Trophoblast cell (in vitro differentiated cells and primary cell): ENCODE measurements at regions not wholly inside any gene's neighbourhood (a gene's known extent, or its start where the extent isn't known, plus 50 kb on each side); places are given as distances from the start of the nearest gene placed in this dataset.

Source experiments
- DNase-seq, 2 donors: peaks; one replicate each; pipeline ENCODE4 v3.0.0-alpha.2; 2016
- H2AFZ ChIP-seq: 2 replicates; pipeline ENCODE4 v1.6.1; 2013; ENCODE audit warnings: low read length, moderate library complexity, mild to moderate bottlenecking; ENCODE audit not compliant: insufficient read depth, poor library complexity
- H2AK5ac ChIP-seq: 2 replicates; pipeline ENCODE4 v1.6.1; 2013; ENCODE audit warnings: mild to moderate bottlenecking, low read length
- H2BK120ac ChIP-seq: 2 replicates; pipeline ENCODE4 v1.6.1; 2013; ENCODE audit warnings: low read length, mild to moderate bottlenecking, moderate library complexity; ENCODE audit not compliant: insufficient read depth, poor library complexity
- H2BK12ac ChIP-seq: 2 replicates; pipeline ENCODE4 v1.6.1; 2013; ENCODE audit warnings: mild to moderate bottlenecking, low read length, moderate library complexity
- H2BK5ac ChIP-seq: 2 replicates; pipeline ENCODE4 v1.6.1; 2013; ENCODE audit warnings: low read length, low read depth, moderate library complexity, mild to moderate bottlenecking; ENCODE audit not compliant: poor library complexity
- H3K14ac ChIP-seq: 2 replicates; pipeline ENCODE4 v1.6.1; 2013; ENCODE audit warnings: mild to moderate bottlenecking, low read length
- H3K18ac ChIP-seq: 2 replicates; pipeline ENCODE4 v1.6.1; 2013; ENCODE audit warnings: mild to moderate bottlenecking, low read length
- H3K23ac ChIP-seq: 2 replicates; pipeline ENCODE4 v1.6.1; 2013; ENCODE audit warnings: low read length
- H3K27ac ChIP-seq: 2 replicates; pipeline ENCODE4 v1.5.1; 2013; ENCODE audit warnings: low read depth, mild to moderate bottlenecking, inconsistent platforms, low read length, moderate library complexity
- H3K27me3 ChIP-seq: 2 replicates; pipeline ENCODE4 v1.6.1; 2013; ENCODE audit warnings: inconsistent platforms, mild to moderate bottlenecking, low read length, moderate library complexity; ENCODE audit not compliant: insufficient read depth
- H3K36me3 ChIP-seq, 2 experiments: 1 replicate in 1 of 2; 2 replicates in 1 of 2; pipeline ENCODE4 v1.6.1; 2013; ENCODE audit warnings: low read length in 2 of 2, mild to moderate bottlenecking in 2 of 2, moderate library complexity in 1 of 2; ENCODE audit not compliant: insufficient read depth in 2 of 2, control insufficient read depth in 1 of 2
- H3K4ac ChIP-seq: 2 replicates; pipeline ENCODE4 v1.6.1; 2013; ENCODE audit warnings: low read depth, mild to moderate bottlenecking, low read length, moderate library complexity
- H3K4me1 ChIP-seq, 2 experiments: 1 replicate in 1 of 2; 2 replicates in 1 of 2; pipeline ENCODE4 v1.6.1; 2013; ENCODE audit warnings: low read length in 2 of 2, mild to moderate bottlenecking in 2 of 2, moderate library complexity in 1 of 2; ENCODE audit not compliant: insufficient read depth in 2 of 2, control insufficient read depth in 1 of 2
- H3K4me2 ChIP-seq: 2 replicates; pipeline ENCODE4 v1.6.1; 2013; ENCODE audit warnings: inconsistent platforms, mild to moderate bottlenecking, low read length, moderate library complexity
- H3K4me3 ChIP-seq: 2 replicates; pipeline ENCODE4 v1.5.1; 2013; ENCODE audit warnings: mild to moderate bottlenecking, low read depth, low read length, inconsistent platforms
- H3K79me1 ChIP-seq: one replicate; pipeline ENCODE4 v1.6.1; 2013; ENCODE audit warnings: low read length
- H3K79me2 ChIP-seq: 2 replicates; pipeline ENCODE4 v1.6.1; 2013; ENCODE audit warnings: low read length, mild to moderate bottlenecking; ENCODE audit not compliant: control insufficient read depth, insufficient read depth, poor library complexity
- H3K9ac ChIP-seq: 2 replicates; pipeline ENCODE4 v1.6.1; 2013; ENCODE audit warnings: mild to moderate bottlenecking, low read length
- H3K9me3 ChIP-seq: 2 replicates; pipeline ENCODE4 v1.6.1; 2013; ENCODE audit warnings: low read depth, mild to moderate bottlenecking, control low read depth, inconsistent platforms, low read length; ENCODE audit not compliant: insufficient read depth
- H4K12ac ChIP-seq: 2 replicates; pipeline ENCODE4 v1.6.1; 2013; ENCODE audit warnings: low read depth, mild to moderate bottlenecking, low read length, moderate library complexity
- H4K8ac ChIP-seq: 2 replicates; pipeline ENCODE4 v1.6.1; 2013; ENCODE audit warnings: low read depth, mild to moderate bottlenecking, low read length, moderate library complexity
- H4K91ac ChIP-seq: one replicate; pipeline ENCODE4 v1.6.1; 2013; ENCODE audit warnings: low read depth, mild to moderate bottlenecking, low read length, moderate library complexity
- WGBS: extraction: QIAGEN DNeasy Blood & Tissue Kit; methylation state at CpG from one replicate; pipeline ENCODE4 v1.1.7; 2013; ENCODE audit warnings: missing lambda C conversion rate; ENCODE audit not compliant: insufficient read length, insufficient coverage; ENCODE audit errors: extremely low coverage; 5-methylcytosine and 5-hydroxymethylcytosine counted together

DNA sequence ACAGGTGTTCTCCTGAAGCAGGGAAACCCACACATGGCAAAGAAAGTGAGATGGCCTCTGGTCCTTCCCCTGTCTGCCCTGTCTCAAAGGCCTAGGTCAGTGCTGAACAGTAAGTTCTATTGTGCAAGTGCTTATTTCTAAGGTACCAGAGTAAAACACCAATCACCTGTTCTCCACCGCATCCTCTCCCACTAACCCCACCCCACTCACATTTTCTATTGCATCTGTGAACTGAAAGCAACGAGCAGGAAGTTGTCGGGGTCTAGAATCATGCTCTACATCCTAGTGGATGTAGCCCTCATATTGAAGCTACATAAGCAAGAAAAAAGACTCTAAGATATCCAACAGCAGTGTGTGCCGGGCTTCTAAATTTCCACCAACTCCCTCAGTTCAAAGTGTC, 265.9 kb downstream of the ENC1 start:
- peaks cover 7 to 28% of the 10 kb centered on the region in 2 experiments for H3K4me1 ChIP-seq
- H3K9ac ChIP-seq = no peak overlapping the region
- H3K79me2 ChIP-seq = no peaks in the 10 kb centered on the region
- H3K4me3 ChIP-seq = no peak overlapping the region
- H2BK120ac ChIP-seq = peak overlapping the region; percentile 61
- H2AK5ac ChIP-seq = peak overlapping the region; percentile 84
- H3K79me1 ChIP-seq = peaks cover 21% of the 10 kb centered on the region
- H3K9me3 ChIP-seq = no peaks in the 10 kb centered on the region
- no peaks in the 10 kb centered on the region for H3K27me3 ChIP-seq
- H3K27ac ChIP-seq = no peak overlapping the region
- H3K14ac ChIP-seq = peak overlapping the region; percentile 78
- H4K8ac ChIP-seq = peak overlapping the region; percentile 18
- peak overlapping the region; percentile 69 for H2BK12ac ChIP-seq
- H2BK5ac ChIP-seq = peak overlapping the region; percentile 42
- no peak overlapping the region for H2AFZ ChIP-seq
- H3K18ac ChIP-seq = no peak overlapping the region
- no peak overlapping the region for H3K23ac ChIP-seq
- H3K36me3 ChIP-seq = no peaks in the 10 kb centered on the region
- WGBS = no CpG with 5 or more reads among the region's 4 CpGs
- H3K4me2 ChIP-seq = no peak overlapping the region
- H3K4ac ChIP-seq = peak overlapping the region; percentile 65
- no peak for DNase-seq
- no peak overlapping the region for H4K12ac ChIP-seq
- peak overlapping the region; percentile 50 for H4K91ac ChIP-seq

DNA sequence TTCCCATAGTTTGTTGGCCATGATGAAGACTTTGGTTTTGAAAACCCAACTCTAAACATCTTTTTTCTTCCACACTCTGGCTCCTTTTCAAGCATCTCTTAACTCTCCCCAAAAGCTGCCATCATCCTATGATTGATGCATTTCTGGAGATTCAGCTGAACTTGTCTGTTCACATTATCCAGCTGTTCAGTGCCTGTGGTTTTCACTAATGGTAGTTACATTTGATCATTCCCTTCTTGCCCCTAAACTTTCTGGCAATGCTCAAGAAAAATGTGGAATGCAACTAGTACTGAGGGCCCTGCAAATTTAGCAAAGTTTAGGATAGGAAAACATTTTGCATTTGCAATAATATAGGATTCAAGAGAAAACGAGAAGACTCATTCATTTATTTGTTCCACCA, 267.5 kb downstream of the ENC1 start:
- H2BK12ac ChIP-seq = no peak overlapping the region
- no peaks in the 10 kb centered on the region for H3K27me3 ChIP-seq
- H3K4me2 ChIP-seq = no peak overlapping the region
- no peak overlapping the region for H2AFZ ChIP-seq
- H3K79me2 ChIP-seq = no peaks in the 10 kb centered on the region
- no peak overlapping the region for H3K18ac ChIP-seq
- H3K23ac ChIP-seq = no peak overlapping the region
- DNase-seq = no peak
- no peak overlapping the region for H2AK5ac ChIP-seq
- no peaks in the 10 kb centered on the region for H3K36me3 ChIP-seq
- no peaks in the 10 kb centered on the region for H3K9me3 ChIP-seq
- peaks cover 3 to 24% of the 10 kb centered on the region in 2 experiments for H3K4me1 ChIP-seq
- H2BK120ac ChIP-seq = no peak overlapping the region
- no peak overlapping the region for H4K8ac ChIP-seq
- no peak overlapping the region for H4K12ac ChIP-seq
- no peak overlapping the region for H4K91ac ChIP-seq
- no peak overlapping the region for H3K14ac ChIP-seq
- WGBS = no CpG with 5 or more reads among the region's 1 CpG
- no peak overlapping the region for H2BK5ac ChIP-seq
- H3K4ac ChIP-seq = no peak overlapping the region
- H3K4me3 ChIP-seq = no peak overlapping the region
- peaks cover 21% of the 10 kb centered on the region for H3K79me1 ChIP-seq
- H3K9ac ChIP-seq = no peak overlapping the region
- no peak overlapping the region for H3K27ac ChIP-seq

DNA sequence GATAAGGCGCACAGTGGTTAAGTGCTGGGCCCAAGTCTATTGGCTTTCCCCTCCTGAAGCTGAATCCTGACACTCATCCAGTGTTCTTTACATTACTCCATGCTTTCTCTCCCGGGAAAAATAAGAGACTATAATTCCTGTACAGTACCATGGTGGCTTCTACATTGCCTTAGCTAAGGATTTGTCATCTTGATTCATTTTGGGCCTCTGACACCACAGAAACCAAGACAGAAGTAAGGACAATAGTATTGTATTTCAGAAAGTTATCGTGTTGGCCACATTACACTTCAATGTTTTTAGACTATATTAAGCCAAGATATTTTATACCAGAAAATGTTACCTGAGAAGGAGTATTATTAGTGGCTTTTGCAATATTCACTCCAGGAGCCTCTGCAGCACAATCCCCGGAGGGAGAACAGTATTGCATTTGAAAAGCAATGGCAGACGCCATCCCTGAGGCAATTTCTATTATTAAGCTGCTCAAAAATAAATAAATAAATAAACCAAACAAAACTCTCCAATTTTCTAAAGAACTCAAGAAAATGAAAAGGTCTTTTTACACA, 267.9 kb downstream of the ENC1 start:
- no peak overlapping the region for H3K27ac ChIP-seq
- no peak overlapping the region for H2AFZ ChIP-seq
- peaks cover 21% of the 10 kb centered on the region for H3K79me1 ChIP-seq
- H3K9me3 ChIP-seq = no peaks in the 10 kb centered on the region
- no peak overlapping the region for H3K18ac ChIP-seq
- no peak overlapping the region for H3K14ac ChIP-seq
- H3K23ac ChIP-seq = no peak overlapping the region
- no peak overlapping the region for H2BK5ac ChIP-seq
- H3K79me2 ChIP-seq = no peaks in the 10 kb centered on the region
- H3K4me1 ChIP-seq = peaks cover 6 to 27% of the 10 kb centered on the region in 2 experiments
- H3K9ac ChIP-seq = no peak overlapping the region
- no CpG with 5 or more reads among the region's 5 CpGs for WGBS
- peak overlapping the region; percentile 55 for H4K91ac ChIP-seq
- H2BK12ac ChIP-seq = peak overlapping the region; percentile 62
- H2BK120ac ChIP-seq = peak overlapping the region; percentile 53
- no peak for DNase-seq
- no peaks in the 10 kb centered on the region for H3K36me3 ChIP-seq
- H3K4me3 ChIP-seq = no peak overlapping the region
- peak overlapping the region; percentile 35 for H4K8ac ChIP-seq
- H3K4me2 ChIP-seq = no peak overlapping the region
- H2AK5ac ChIP-seq = no peak overlapping the region
- no peak overlapping the region for H4K12ac ChIP-seq
- no peaks in the 10 kb centered on the region for H3K27me3 ChIP-seq
- H3K4ac ChIP-seq = no peak overlapping the region

DNA sequence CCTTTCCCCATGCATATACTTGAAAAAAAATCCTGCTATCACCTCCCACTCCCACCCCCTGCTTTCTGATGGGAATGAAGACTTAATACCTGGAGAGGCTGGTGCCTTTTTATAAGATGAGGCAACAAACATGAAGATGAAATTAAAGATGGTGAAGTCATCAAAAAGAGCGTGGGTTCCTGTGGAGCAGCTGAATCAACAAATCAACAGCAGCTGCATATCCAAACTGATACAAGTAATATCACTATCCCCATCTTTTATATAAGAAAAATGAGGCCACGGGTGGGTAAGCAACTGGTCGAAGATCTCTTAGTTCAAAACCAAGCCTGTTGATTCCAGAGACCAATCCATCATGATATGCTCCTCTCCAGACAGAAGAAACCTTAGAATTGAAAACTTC, 268.5 kb downstream of the ENC1 start:
- WGBS = no CpG with 5 or more reads among the region's 3 CpGs
- Histone ChIP-seq H3K23ac (no peak overlapping the region), H3K18ac (no peak overlapping the region), H3K9ac (no peak overlapping the region), H3K79me2 (no peaks in the 10 kb centered on the region), H3K9me3 (no peaks in the 10 kb centered on the region), H2AK5ac (no peak overlapping the region), H3K27me3 (no peaks in the 10 kb centered on the region), H2BK120ac (peak overlapping the region; percentile 53), H3K4ac (no peak overlapping the region), H3K4me1 (peaks cover 7 to 28% of the 10 kb centered on the region in 2 experiments), H3K4me2 (no peak overlapping the region), H4K91ac (no peak overlapping the region), H4K12ac (no peak overlapping the region), H3K79me1 (peaks cover 20% of the 10 kb centered on the region), H2BK12ac (peak overlapping the region; percentile 62), H3K36me3 (no peaks in the 10 kb centered on the region), H3K14ac (no peak overlapping the region), H2BK5ac (no peak overlapping the region), H4K8ac (no peak overlapping the region), H2AFZ (no peak overlapping the region), H3K27ac (no peak overlapping the region), H3K4me3 (no peak overlapping the region)
- no peak for DNase-seq
